ENCODE measurements at regions not wholly inside any gene's neighbourhood (a gene's known extent, or its start where the extent isn't known, plus 50 kb on each side); places are given as distances from the start of the nearest gene placed in this dataset.

DNA sequence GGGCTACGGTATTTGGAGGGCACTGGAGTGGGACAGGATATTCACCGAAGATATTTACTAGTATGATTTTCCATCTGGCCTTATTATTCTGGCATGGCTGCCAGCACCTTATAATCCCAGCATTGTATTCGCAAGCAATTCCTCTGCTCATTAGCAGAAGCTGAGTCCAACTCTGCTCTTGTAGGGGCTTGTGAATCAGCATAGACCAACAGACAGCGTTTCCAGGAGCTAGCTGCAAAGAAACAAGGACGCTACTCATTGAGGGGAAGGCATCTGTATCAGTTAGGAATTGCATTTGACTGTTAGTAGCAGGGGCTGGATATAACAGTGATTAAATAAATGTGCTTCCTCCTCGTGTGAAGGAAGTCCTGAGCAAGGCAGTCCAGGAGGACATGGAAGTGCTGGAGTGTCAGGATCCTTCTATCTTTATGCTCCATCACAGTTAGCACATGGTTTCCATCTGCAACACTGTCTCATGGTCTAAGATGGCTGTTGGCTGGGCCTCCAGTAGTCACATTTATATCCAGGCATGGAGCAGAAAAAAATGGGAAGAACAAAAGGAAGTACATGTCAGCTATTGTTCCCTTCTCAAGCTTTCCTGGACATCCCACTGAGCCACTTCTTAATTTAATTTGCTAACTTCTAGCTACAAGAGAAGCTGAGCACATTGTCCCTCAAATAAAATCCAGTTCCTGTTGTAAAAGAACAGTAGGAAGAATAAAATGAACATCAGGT, 214.1 kb downstream of the C1D start:
- no peak for DNase-seq (ENCODE audit: low spot score)
- TF ChIP-seq, protein P1, sequence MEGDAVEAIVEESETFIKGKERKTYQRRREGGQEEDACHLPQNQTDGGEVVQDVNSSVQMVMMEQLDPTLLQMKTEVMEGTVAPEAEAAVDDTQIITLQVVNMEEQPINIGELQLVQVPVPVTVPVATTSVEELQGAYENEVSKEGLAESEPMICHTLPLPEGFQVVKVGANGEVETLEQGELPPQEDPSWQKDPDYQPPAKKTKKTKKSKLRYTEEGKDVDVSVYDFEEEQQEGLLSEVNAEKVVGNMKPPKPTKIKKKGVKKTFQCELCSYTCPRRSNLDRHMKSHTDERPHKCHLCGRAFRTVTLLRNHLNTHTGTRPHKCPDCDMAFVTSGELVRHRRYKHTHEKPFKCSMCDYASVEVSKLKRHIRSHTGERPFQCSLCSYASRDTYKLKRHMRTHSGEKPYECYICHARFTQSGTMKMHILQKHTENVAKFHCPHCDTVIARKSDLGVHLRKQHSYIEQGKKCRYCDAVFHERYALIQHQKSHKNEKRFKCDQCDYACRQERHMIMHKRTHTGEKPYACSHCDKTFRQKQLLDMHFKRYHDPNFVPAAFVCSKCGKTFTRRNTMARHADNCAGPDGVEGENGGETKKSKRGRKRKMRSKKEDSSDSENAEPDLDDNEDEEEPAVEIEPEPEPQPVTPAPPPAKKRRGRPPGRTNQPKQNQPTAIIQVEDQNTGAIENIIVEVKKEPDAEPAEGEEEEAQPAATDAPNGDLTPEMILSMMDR (IDR thresholded peaks at IDR 0.05): no peak

DNA sequence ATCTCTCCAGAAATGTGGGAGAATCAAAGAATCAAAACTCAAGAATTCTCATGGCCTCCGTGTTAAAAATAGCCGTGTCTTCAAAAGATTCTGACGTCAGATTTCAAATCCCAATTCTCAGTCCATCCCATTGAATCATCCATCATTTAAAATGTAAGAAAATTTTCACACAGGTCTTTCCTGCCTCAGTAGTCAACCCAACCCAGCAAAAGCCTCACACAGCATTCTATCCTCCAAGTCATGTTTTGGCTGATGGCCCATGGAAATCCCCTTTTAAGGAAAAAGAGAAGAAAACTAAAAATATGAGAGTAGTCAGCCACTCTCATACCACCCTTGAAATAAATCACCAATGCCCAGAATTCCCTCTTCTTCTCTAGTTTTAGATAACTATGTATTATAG, 211.8 kb downstream of the C1D start:
- no peak overlapping the region for H3K27ac ChIP-seq
- DNase-seq (ENCODE audit: low spot score): no peak
- no peak overlapping the region for H3K4me3 ChIP-seq

More for the DNA sequence above, 214.1 kb downstream of the C1D start:
- H3K27ac ChIP-seq: no peak overlapping the region
- no peak overlapping the region for H3K4me3 ChIP-seq

DNA sequence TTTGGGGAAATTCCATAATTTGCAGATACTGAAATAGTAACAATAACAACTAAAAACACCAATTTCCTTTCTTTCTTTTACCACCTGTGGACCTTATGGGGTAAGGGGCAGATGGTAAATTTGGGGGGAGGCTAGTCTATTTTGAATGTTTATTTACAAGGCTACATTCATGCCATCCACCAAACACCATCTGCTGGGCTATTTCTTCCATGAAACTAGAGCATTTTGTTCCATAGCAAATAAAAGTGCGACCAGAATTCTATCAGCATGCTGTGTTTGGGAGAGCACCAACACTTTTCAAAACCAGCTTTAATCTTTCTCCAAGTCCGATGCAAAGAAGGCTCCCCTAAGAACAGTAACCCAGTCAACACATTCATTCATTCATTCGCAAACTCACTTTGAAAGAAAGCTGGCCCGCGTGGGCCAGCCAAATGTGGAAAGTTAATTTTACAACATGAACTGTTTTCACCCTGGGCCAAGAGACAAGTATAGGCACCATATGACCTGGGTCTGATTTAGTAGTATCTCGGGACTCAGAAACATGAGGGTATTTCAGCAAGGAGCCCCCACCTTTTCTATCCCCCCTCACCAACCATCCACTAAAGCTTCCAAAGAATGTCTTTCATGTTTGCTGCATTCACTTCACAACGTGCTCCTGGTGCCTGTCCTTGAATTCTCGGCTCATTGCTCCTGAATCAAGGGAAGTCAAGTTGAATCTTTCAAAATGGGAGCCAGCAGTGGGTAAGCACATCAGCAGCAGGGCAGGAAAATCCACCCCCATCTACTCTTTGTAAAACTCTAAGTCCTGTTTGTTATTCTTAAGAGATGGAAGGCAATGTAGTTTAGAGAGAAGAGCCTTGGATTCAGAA, 210.6 kb downstream of the C1D start:
- no peak for DNase-seq (ENCODE audit: low spot score)
- TF ChIP-seq, protein P1 (IDR thresholded peaks at IDR 0.05): no peak
- Histone ChIP-seq H3K27ac (no peak overlapping the region), H3K4me3 (no peak overlapping the region)

More for the DNA sequence above, 211.8 kb downstream of the C1D start:
- TF ChIP-seq, protein P1 (IDR thresholded peaks at IDR 0.05): no peak

GRCh38 chr2:67854103-67854743, 208.6 kb downstream of the C1D start:
- DNase-seq (ENCODE audit: low spot score): no peak
- TF ChIP-seq, protein P1 (IDR thresholded peaks at IDR 0.05): no peak

GRCh38 chr2:67854798-67855197, 208.0 kb downstream of the C1D start:
- no peak overlapping the region for H3K4me3 ChIP-seq
- TF ChIP-seq, protein P1 (IDR thresholded peaks at IDR 0.05): no peak
- no peak for DNase-seq (ENCODE audit: low spot score)
- H3K27ac ChIP-seq: no peak overlapping the region

More at GRCh38 chr2:67854103-67854743, 208.6 kb downstream of the C1D start:
- Histone ChIP-seq H3K4me3 (no peak overlapping the region), H3K27ac (no peak overlapping the region)

DNA sequence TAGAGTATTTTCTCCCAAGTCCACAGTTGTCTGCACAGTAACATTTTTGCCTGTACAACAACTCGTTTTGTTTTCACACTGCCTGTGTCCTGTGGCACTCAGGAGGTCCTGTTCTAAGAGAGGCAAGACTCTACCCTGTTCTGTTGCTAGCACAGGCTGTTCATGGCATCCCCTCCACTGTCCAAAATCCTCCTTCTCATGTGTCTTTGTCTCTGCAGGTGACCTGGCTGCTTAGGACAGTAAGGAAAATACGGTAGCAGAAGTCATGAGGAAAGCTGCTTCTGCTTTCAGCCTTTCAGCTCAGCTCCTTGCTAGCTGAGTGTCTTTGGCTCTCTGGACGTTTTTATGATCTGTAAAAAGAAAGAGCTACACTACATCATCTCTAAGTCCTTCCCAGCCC, 205.9 kb downstream of the C1D start:
- Histone ChIP-seq H3K27ac (no peak overlapping the region), H3K4me3 (no peak overlapping the region)
- no peak for DNase-seq (ENCODE audit: low spot score)
- TF ChIP-seq, protein P1 (IDR thresholded peaks at IDR 0.05): no peak

Measured in coronary artery (tissue), 2 donors.